BE2C (cell line): ENCODE measurements at regions not wholly inside any gene's neighbourhood (a gene's known extent, or its start where the extent isn't known, plus 50 kb on each side); places are given as distances from the start of the nearest gene placed in this dataset.

Experiments used
- DNase-seq: peaks from one replicate; pipeline ENCODE4 v3.0.0-alpha.2; 2020
- H3K27me3 ChIP-seq: fragments of 250-450 bp; sonication (Bioruptor Pico); 2 replicates; pipeline ENCODE4 v1.5.1; 2020; ENCODE audit warnings: mild to moderate bottlenecking
- H3K36me3 ChIP-seq: fragments of 250-450 bp; sonication (Bioruptor Pico); 2 replicates; pipeline ENCODE4 v1.5.1; 2020; ENCODE audit warnings: mild to moderate bottlenecking
- H3K4me1 ChIP-seq: fragments of 250-450 bp; sonication (Bioruptor Pico); 2 replicates; pipeline ENCODE4 v1.5.1; 2020
- H3K4me3 ChIP-seq: 2 replicates; pipeline ENCODE4 v1.5.1; 2011; ENCODE audit warnings: low read depth, low read length
- H3K9me3 ChIP-seq: fragments of 250-450 bp; sonication (Bioruptor Pico); 2 replicates; pipeline ENCODE4 v1.5.1; 2020
- TF ChIP-seq, protein P1 (sequence below): IDR thresholded peaks from 2 replicates; pipeline ENCODE4 v1.5.1; 2012; ENCODE audit warnings: mild to moderate bottlenecking, low read depth, low read length

GRCh38 chr22:48331266-48331665 lies 1496.4 kb downstream of the BRD1 start:
- Histone ChIP-seq H3K27me3 (no peaks in the 10 kb centered on the region), H3K36me3 (no peaks in the 10 kb centered on the region), H3K4me1 (no peaks in the 10 kb centered on the region), H3K4me3 (no peak overlapping the region), H3K9me3 (peaks cover 3% of the 10 kb centered on the region; the same call in 1 of the 2 replicates)
- TF ChIP-seq, protein P1, sequence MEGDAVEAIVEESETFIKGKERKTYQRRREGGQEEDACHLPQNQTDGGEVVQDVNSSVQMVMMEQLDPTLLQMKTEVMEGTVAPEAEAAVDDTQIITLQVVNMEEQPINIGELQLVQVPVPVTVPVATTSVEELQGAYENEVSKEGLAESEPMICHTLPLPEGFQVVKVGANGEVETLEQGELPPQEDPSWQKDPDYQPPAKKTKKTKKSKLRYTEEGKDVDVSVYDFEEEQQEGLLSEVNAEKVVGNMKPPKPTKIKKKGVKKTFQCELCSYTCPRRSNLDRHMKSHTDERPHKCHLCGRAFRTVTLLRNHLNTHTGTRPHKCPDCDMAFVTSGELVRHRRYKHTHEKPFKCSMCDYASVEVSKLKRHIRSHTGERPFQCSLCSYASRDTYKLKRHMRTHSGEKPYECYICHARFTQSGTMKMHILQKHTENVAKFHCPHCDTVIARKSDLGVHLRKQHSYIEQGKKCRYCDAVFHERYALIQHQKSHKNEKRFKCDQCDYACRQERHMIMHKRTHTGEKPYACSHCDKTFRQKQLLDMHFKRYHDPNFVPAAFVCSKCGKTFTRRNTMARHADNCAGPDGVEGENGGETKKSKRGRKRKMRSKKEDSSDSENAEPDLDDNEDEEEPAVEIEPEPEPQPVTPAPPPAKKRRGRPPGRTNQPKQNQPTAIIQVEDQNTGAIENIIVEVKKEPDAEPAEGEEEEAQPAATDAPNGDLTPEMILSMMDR: no peak
- no peak for DNase-seq

DNA sequence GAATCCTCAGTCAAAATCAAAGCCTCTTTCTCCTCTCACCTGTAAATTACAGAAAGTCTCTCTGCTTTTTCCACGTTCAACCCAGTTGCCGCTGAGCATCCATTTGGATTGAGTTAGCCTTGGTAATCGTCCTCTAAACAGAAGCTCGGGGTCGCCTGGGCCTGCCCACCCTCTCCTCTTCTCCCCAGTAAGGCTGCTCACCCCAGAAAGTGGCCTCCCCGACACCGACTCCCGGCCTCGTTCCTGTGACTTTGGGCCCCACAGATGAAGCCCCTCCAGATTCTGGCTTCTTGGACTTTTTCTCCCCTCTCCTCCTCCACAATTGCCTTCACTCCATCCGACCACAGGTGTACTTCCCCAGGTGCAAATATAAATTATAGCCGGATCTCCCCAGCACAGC lies 1500.0 kb downstream of the BRD1 start:
- TF ChIP-seq, protein P1: no peak
- H3K4me1 ChIP-seq: no peaks in the 10 kb centered on the region

DNA sequence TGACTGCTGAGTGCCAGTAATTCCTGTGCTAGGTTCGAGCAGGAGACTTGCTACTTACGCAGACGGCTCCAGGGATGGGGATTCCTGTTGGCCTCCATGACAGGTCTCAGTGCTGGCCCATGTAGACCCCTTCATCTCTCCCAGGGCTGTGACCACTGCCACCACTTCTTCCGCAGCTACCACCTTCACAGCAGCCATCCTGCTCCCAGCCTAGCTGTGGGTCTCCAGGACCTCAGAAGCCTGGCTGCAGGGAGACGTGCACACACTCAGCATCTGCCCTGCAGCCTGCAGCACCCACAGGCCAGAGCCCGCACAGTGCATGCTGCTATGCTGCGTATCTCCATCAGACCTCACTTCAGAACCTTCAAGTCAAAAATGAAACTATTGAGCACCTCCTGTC lies 1503.9 kb downstream of the BRD1 start:
- Histone ChIP-seq H3K27me3 (no peaks in the 10 kb centered on the region), H3K4me3 (no peak overlapping the region), H3K36me3 (no peaks in the 10 kb centered on the region), H3K4me1 (no peaks in the 10 kb centered on the region), H3K9me3 (peaks cover 3% of the 10 kb centered on the region)
- TF ChIP-seq, protein P1: no peak
- DNase-seq: no peak

More for the DNA sequence above, 1500.0 kb downstream of the BRD1 start:
- Histone ChIP-seq H3K27me3 (no peaks in the 10 kb centered on the region), H3K36me3 (no peaks in the 10 kb centered on the region), H3K4me3 (no peak overlapping the region), H3K9me3 (peaks cover 3% of the 10 kb centered on the region; the same call in 1 of the 2 replicates)
- DNase-seq: no peak

DNA sequence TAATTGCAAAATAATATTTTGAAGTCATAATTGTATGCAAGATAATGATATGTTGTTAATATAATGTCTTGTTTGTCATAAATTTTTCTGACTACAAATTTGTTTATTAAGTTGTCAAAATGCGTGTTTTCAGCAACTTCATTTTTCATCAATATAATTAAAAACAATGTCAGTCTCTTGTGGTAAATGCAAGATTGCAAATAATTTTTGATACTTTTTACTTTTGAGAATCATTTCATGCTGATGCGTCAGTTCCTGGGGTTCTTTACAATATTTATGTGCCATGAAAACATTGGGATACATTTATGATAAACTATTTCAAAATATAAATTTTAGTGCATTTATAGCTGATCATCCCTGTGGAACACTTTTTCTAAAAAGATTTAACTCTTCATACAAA lies 1504.8 kb downstream of the BRD1 start:
- Histone ChIP-seq H3K27me3 (no peaks in the 10 kb centered on the region), H3K4me1 (no peaks in the 10 kb centered on the region), H3K4me3 (no peak overlapping the region), H3K9me3 (peaks cover 3% of the 10 kb centered on the region), H3K36me3 (no peaks in the 10 kb centered on the region)
- TF ChIP-seq, protein P1: no peak
- DNase-seq: no peak

DNA sequence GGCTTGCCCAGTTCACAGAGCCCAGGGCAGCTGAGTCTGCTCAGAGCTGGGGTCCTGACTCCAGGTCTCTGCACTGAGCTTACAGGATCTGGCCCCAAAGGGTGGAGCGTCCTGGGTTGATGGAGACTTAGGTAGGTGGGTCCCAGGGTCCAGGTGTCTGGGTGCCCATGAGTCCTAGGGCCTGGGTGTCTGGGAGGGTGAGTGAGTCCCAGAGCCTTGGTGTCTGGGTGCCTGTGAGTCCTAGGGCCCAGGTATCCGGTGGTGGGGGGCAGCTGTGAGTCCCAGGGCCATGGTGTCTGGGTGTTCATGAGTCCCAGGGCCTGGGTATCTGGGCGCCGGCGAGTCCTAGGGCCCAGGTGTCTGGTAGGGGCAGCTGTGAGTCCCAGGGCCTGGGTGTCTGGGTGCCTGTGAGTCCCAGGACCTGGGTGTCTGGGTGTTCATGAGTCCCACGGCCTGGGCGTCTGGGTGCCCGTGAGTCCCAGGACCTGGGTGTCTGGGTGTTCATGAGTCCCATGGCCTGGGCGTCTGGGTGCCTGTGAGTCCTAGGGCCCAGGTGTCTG lies 1505.6 kb downstream of the BRD1 start:
- peaks cover 3% of the 10 kb centered on the region for H3K9me3 ChIP-seq
- DNase-seq: no peak
- no peak overlapping the region for H3K4me3 ChIP-seq
- no peaks in the 10 kb centered on the region for H3K36me3 ChIP-seq
- TF ChIP-seq, protein P1: no peak
- no peaks in the 10 kb centered on the region for H3K27me3 ChIP-seq
- H3K4me1 ChIP-seq: no peaks in the 10 kb centered on the region

- no peak for DNase-seq
- H3K36me3 ChIP-seq: no peaks in the 10 kb centered on the region
- H3K4me1 ChIP-seq: no peaks in the 10 kb centered on the region
- TF ChIP-seq, protein P1: no peak
- peaks cover 3% of the 10 kb centered on the region for H3K9me3 ChIP-seq
- no peak overlapping the region for H3K4me3 ChIP-seq
- no peaks in the 10 kb centered on the region for H3K27me3 ChIP-seq
These were observed 1506.8 kb downstream of the BRD1 start for GRCh38 chr22:48320683-48321451.
